ENCODE measurements at regions not wholly inside any gene's neighbourhood (a gene's known extent, or its start where the extent isn't known, plus 50 kb on each side); places are given as distances from the start of the nearest gene placed in this dataset.

- DNase-seq, result no peak
Observed at GRCh38 chr6:138008791-138009190, 98.4 kb downstream of the PERP start.

GRCh38 chr6:138011413-138011812 is 95.8 kb downstream of the PERP start:
- DNase-seq, result no peak

GRCh38 chr6:138012682-138013081 is 94.5 kb downstream of the PERP start:
- DNase-seq, result no peak

GRCh38 chr6:138013959-138014358 is 93.3 kb downstream of the PERP start:
- DNase-seq, result no peak

GRCh38 chr6:138017166-138017757 is 90.0 kb downstream of the PERP start:
- no peak for DNase-seq

GRCh38 chr6:138018297-138018696 is 88.9 kb downstream of the PERP start:
- DNase-seq, result no peak

GRCh38 chr6:138025528-138025978 is 81.7 kb downstream of the PERP start:
- DNase-seq, result no peak

- no peak for DNase-seq
Observed at GRCh38 chr6:138026342-138026741, 80.9 kb downstream of the PERP start.

- no peak for DNase-seq
Observed at GRCh38 chr6:138028893-138029292, 78.3 kb downstream of the PERP start.

GRCh38 chr6:138030872-138031271 is 76.3 kb downstream of the PERP start:
- DNase-seq, result no peak

GRCh38 chr6:138031417-138031816 is 75.8 kb downstream of the PERP start:
- no peak for DNase-seq

GRCh38 chr6:138031850-138032249 is 75.4 kb downstream of the PERP start:
- no peak for DNase-seq

GRCh38 chr6:138032571-138032970 is 74.6 kb downstream of the PERP start:
- DNase-seq, result no peak

GRCh38 chr6:138034229-138034628 is 73.0 kb downstream of the PERP start:
- no peak for DNase-seq

GRCh38 chr6:138035070-138035469 is 72.1 kb downstream of the PERP start:
- no peak for DNase-seq

- no peak for DNase-seq
Observed at GRCh38 chr6:138036111-138036510, 71.1 kb downstream of the PERP start.

GRCh38 chr6:138037009-138037504 is 70.2 kb downstream of the PERP start:
- DNase-seq, result no peak

GRCh38 chr6:138038142-138038870 is 68.9 kb downstream of the PERP start:
- DNase-seq, result no peak

Data from CD4-positive, alpha-beta T cell treated with Interleukin-1 beta for 1 hour (primary cell).